ENCODE measurements at regions not wholly inside any gene's neighbourhood (a gene's known extent, or its start where the extent isn't known, plus 50 kb on each side); places are given as distances from the start of the nearest gene placed in this dataset.
"Not testable (repeated sequence)": the region's sequence is repeated elsewhere in the genome, so short reads cannot be mapped to it uniquely, and the experiment has no call there.

DNA sequence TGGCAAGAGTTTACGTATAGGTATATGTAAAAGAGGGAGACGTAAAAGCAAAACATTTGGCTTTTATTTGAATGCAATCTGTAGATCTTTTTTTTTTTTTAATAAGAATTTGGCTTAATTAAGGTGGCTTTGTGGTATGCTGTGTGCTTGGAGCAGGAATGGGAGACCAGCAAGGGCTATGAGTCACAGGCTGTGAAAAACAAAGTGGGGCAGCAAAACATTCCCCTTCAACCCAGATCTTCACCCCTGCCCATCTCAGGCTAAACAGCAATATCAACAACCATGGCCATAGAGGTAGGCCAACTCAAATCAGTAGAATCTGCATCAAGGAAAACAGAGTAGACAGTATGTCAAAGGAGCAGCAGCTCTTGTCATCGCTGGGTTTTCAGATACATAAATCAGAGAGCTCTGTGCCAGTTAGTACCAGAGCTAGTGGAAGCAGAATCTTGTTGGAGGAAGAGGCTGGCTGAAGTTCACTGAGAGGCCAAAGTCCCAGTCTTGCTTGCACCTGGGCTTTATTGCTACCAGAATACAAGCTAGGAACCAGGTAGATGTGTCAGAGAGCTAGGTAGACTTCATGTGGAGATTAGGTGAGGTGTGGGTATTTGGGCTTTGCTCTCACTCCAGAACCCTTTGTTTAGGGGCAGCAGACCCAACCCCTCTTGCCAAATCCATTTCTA lies 191.5 kb upstream of the FANCL start:
- DNase-seq = no peak

DNA sequence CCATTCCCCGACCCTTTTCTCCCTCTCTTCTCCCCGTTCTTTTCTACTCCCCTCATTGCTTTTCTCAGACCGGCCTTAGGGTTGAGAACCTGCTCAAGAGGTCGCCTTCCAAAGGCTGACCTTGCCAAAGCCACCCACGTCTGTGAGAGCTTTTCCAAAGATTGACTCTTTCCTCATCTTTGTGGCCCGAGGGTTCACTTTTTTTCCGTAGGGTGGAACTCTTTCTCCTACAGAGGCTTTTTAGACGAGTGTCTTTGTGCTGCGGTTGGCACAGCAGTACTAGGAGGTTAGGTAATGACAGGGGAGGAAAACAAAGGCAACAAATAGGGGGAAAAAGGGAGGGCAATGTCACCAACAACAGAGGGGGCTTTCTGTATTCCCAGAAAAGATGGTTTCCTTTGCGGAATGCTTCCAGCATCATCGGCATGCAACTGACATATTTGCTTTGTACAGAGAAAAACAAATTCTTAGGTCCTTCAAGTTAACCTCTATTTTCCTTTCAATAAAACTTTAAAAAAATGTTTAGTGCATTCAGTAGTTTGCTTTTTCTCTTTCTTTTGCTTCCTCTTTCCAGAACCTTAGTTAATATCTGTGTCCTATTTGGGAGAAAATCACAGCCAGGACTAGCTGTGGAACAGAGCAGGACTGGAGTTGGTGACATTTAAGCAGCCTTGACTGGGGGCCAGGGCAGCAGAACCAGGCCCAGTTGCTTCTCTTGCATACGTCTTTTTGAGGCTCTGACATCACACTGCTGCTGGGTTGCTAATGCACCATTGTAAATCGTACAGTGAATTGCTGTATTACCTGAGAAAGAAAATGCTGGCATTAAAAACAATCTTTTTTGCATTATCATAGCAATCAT lies 188.1 kb upstream of the FANCL start:
- no peak for DNase-seq

DNA sequence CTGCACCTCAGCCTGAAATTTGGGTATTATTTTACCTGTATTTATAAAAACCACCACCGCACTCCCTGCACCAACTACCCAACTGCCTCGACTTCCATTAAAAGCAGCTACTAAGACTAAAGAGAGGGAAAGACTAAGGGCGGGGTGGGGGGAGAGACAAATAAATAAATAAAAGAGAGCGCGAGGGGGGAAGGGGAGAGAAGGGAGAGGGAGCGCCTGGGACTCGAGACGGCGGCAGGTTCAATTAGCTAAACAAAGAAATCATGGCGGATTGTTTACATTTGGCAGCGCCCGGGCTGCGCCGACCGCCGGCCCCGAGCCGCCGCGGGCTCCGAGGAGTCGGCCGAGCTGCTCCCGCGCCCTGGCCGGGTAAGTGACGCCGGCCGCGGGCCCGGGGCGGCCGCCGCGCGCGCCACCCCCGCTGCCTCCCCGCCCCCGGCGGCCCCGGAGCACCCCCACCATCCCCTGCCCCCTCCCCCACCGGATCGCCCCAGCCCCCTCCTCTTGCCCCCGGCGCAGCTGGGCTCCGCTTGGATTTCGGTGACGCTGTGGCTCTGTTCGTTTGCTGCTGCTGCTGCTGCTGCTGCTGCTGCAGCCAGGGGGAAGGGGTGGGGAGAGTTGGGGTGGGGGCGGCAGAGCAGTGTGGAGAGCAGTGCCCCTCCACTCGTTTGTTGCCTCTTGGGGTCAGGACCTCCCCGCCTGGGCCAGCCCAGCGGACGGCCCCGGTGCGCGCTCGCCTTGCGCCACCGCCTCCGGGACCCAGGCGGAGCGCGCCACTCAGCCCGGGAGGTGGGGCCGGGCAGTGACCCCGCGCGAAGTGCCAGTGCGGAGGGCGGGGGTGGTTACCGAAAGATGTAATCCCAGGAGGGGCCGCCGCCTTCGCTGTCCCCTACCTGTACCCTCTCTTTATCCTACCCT lies 187.2 kb upstream of the FANCL start:
- DNase-seq = no peak

DNA sequence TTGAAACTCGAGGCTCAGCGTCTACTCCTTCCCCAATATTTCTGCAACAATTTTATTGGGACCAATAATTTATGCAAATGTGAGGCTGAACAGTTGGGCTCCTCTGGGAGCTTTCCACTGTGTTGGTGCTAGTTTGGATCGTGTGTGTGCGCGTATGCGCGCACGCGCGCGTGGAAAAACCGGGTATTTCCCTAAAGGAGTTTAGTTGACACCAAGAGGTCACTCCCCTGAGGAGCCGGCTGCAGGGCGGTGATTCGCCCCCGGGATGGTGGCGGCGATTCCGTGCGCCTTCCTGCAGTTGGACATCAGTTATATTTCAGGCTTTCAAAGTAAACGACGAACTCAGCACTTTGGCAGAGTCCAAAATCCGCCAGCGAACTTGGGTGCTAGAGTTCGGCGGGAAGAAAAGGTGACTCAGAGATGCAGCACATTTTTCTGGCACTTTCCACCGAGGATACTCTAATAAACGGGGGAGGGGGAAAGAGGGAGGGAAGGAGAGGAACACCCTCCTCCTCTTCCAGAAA lies 186.5 kb upstream of the FANCL start:
- peak; percentile 16 for DNase-seq

DNA sequence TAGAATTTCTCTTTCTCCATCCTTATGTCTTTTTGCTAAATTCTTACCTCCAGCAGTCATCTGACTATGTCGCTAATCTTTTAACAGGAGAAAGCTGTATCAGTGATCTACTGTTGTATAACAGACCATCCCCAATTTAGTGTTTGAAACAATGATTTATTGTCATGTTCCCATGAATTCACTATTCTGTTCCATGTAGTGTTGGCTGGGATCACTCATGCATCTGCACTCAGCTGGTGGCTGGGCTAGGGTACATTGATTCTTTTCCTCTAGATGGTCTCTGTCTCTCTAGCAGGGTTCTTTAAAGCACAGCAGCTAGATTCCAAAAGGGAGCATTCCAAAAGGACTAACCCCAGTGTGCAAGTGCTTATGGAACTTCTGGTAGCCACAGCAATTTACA lies 184.2 kb upstream of the FANCL start:
- DNase-seq = no peak

DNA sequence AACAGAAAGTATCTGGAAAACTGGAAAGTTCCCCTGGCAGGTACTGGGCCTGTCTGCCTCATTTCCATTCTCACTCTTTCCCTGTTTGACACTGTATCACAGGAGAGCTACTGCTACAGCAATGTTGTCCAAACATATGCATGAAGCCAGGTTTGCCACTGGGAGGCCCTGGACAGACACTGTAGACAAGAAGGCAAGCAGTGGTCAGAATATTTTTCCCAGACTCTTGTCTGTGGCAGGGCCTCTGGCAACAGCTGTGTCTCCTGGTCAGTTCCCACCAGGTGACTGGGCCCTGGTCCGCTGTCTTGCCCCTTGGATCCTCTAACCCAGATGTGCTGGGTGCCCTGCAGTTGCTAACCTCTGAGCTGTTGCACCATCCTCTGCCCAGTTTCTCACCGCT lies 178.9 kb upstream of the FANCL start:
- no peak for DNase-seq

DNA sequence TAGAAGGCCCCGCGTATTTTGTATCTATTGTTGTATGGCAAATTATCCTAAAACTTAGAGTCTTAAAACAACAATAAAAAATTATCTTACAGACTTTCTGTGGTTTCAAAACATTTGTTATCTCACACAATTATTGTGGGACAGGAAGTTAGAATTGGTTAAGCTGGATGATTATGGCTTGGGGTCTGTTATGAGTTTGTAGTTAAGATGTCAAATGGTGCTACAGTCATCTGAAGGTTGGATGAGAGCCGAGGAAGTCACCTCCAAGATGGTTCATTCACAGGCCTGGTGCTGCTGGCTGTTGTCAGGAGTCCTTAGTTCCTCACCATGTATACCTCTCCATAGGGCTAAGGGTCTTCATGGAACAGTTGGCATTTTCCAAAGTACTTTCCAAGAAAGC lies 175.6 kb upstream of the FANCL start:
- DNase-seq = no peak

DNA sequence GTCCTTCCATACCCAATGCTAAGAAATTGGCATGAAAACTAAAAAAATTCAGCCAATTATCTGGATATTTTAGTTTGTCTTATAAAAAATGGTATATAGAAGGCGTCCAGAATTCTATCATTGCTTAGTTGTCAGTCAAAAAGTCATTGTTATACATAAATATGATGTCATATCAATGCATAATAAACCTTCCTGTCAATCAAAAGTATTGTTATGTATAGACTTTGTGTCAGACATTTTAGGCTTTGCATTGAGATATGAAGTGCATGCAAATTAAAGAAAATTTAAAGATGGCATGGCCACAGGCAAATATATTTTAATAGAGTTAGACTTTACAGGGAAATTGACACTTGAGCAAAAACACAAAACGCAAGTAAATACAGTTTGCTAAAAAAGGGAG lies 173.4 kb upstream of the FANCL start:
- no peak for DNase-seq

DNA sequence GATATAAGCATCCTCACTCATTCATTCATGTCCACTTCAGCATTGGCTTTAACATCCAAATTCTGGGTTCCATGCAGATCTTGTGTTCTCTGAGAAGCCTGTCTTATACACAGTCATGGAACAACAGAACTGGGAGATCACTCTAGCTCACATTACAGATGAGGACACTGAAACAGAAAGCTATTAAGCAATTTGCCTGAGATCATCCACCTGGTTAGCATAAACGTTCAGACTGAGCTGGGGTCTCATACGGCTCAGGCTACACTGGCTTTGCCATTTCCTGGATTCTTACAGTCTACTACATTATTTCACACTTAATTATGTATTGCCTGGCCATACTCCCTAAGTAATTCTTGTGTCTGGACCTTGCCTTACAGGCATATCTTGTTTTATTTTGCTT lies 169.4 kb upstream of the FANCL start:
- DNase-seq = no peak

DNA sequence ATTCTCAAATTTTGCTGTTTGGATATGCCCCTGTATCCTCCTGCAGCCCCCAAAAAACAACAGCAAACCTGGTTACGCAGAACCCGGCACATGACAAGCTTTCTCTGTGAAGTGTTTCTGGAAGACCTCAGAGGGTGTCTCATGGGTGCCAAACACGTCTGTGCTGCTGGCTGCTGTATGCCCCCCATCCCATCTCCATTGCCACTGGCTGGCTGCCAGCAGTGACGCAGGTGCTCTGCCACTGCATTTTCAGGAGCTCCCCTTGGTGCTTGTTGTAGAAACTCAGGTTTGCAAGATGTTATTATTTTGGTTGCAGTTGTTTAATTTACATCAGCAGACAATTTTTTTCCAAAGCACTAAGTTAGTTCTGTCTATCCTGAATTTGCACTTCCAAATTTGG lies 166.4 kb upstream of the FANCL start:
- no peak for DNase-seq

DNA sequence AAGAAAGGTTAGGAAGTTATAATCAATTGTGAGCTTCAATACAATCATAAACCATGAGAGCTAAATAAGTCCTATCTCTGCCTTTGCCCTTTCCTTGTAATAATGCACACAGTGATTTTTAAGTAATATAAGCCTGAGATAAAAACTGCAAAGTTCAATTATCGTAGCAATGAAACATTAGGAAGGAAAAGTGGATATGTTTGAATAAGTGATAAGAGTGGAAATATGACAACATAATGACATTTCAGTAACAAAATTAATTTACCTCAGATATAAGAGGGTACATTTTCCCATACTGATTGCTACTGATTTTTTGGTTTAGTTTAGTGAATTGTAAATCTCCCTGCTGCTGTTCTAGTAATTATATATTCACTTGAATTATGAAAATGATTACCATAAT lies 164.2 kb upstream of the FANCL start:
- DNase-seq = no peak

DNA sequence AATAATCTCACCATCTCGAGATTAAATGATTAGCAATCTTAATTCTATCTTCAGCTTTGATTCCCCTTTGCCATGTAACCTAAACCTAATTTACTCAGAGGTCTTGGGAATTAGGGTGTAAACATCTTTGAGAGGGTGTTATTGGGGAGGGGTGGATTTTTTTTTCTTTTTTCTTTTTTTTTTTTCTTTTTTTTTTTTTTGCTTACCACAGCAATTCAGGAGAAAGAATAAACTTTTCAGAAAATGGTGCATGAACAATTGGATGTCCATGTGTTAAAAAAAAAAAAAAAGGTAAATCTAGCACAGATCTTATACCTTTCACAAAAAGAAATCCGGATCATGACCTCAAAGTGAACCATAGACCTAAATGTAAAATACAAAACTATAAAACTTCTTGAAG lies 160.8 kb upstream of the FANCL start:
- DNase-seq = no peak

DNA sequence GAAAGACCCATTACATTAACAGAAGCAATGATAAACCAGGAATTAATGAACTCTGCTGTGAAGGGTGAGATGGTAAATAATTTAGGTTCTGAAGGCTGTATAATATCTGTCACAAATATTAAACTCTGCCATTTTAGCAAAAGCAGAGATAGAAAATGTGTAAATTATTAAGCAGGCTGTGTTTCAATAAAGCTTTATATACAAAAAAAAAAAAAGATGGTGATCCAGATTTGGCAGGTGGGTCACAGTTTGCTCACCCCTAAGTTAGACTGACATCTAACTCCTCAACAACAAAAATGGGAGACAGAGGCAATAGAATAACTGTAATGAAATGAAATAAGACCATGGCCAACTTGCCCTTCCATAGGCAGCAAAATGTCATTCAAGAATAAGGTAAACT lies 157.3 kb upstream of the FANCL start:
- DNase-seq = no peak

DNA sequence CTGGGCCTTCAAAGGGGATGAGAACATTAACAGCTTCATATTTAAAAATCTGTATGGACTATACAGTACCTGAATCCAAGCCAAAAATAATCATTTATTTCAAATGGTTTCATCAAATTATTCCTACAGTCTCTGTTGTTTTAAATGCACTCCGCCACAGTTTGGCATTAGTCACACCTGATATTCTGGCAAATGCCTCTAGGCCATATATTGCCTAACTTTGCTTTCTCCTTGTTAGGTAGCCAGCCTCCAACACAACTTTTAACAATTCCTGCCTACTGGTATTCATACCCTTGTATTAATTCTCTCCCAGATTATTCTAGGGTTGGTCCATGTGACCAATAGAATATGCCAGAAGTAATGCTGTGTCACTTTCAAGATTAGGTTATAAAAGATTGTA lies 146.6 kb upstream of the FANCL start:
- no peak for DNase-seq

DNA sequence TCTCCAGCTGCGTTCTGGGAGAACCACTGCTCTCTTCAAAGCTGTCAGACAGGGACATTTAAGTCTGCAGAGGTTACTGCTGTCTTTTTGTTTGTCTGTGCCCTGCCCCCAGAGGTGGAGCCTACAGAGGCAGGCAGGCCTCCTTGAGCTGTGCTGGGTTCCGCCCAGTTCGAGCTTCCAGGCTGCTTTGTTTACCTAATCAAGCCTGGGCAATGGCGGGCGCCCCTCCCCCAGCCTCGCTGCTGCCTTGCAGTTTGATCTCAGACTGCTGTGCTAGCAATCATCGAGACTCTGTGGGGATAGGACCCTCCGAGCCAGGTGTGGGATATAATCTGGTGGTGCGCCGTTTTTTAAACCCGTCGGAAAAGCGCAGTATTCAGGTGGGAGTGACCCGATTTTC lies 145.8 kb upstream of the FANCL start:
- DNase-seq = not testable (repeated sequence)

DNA sequence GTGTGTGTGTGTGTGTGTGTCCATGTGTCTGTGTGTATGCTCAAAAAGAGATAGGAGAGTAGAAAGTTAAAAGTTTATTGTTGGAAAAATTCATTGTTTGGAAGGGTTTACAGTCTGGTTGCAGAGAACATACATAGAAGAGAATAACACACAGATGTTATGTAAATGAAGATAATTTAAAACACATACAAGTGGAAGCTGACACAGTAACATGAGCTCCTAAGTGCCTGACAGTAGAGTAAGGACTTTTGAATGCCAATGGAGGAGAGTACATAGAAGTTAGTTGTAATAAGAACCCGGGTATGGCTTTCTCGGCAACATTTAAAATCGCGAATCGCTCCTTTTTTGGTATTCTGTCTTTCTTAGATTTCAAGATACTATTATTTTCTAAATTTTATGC lies 137.0 kb upstream of the FANCL start:
- no peak for DNase-seq

DNA sequence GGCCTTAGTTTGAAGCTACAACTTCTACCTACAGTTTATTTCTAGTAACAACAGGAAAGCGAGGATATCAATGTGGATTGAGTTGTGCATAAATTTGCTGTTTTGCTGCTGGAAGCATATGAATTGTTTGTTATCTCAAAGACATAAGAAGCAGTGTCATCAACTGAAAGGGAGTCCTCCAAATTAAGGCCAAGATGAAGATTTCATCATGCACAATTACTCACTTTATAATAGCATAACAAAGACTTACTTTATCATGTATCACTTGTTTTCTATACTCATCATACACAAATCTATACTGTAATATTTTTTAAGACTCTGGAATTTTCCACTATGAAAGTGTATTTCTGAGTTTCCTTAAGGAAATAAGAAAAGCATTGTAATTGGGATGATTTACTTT lies 136.1 kb upstream of the FANCL start:
- no peak for DNase-seq

DNA sequence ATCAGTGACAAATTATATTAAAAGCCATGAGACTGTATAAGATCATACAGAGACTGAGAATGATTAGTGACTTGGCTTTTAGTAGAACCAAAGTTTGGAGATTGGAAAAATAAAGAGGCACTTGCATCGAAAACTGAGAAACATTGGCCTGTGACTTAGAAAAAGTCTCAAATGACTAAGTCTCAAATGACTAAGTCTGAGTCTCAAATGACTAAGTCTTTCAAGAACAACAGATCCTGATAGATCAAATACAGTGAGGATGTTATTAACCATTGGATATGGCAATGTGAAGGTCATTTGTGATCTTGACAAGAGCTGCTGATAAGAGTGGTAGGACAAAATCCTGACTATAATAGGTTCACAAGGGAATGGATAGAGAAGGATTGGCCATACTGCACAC lies 135.5 kb upstream of the FANCL start:
- DNase-seq = no peak

DNA sequence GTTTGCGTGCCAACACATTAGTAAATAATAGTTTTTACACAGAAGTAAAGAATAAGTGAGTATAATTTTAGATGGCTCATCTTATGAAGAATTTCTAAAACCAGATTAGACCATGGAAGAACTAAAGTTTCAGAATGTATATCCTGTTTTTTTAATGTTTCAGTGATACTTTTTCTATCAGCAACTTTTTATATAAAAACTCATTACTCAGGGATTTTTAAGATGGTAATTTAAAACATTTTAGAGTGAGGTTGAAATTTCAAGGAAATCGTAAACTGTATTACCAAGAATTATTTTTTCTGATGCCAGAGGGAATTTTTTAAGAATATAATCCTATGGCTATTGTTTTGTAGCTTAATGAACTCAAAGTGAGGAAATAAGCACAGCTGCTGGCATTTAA lies 128.5 kb upstream of the FANCL start:
- DNase-seq = no peak

DNA sequence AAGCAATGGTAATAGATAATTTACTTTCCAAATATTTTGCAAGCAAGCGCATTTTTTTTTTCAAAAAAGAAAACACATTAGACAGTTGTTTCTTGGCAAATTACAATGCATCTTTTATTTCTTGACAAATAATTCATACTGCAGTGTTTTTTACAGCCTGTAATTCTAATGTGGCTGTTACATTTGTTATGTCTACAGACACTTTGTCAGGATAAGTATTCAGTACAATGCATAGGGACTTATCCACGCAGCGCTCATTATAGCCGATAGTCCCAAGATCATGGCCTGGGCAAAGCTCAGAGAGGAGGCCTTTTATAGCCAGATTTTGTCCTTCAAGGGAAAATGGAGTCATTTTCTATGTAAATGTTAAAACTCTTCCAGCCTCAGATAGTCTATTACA lies 123.0 kb upstream of the FANCL start:
- no peak for DNase-seq

DNA sequence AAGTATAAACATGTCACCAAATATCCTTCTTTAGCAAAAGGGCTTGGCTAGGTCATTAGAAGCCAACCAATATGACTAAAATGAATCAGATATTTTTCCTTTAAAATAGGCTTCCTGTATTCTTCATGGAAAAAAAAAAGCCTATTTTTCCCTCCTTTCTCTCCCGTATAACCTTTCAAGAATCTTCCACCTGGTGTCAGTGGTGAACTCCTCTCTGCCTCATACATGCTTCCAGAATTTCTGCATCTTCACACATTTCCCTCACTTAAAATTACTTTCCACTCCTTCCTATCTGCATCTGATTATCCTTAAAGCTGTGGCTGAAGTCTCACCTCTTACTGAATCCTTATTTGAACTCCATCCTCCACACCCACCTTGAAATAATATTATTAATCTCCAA lies 116.9 kb upstream of the FANCL start:
- DNase-seq = no peak

DNA sequence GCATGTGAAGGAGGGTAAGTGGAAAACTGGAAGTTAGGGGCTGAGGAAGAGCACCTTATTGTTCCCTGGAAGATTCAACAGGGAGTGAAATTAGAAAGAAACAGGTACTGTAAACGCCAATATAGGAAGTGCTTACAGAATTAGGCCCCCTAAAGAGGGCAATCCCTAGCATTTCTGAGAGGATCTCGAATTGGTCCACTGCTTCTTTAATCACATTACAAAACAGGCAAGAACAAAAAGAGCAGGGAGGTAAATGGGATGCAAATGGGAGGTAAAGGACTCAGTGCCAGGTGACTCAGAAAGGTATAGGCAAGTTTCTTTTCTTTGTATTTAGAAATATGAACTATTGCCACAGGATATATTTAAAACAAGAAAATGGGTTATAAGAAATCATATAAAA lies 116.4 kb upstream of the FANCL start:
- no peak for DNase-seq

DNA sequence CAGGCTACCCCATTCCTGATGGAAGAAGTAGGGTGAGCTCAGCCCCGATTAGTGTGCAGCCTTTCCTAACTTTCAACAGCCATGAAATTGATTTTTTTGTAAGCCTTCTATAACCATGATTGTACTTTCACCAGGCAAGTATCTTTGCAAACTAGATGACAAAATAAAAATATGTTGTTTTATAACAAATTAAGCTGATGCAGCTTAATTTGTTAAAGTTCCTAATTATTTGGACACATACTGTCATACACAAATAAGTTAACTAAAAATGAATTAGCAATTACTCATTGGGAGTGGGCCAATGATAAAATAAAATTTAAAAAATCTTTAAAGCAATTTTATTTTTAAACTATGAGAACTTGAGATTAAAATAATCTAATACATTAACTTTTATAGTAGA lies 113.1 kb upstream of the FANCL start:
- DNase-seq = no peak
